Left lung (tissue), 4 donors: ENCODE measurements at regions not wholly inside any gene's neighbourhood (a gene's known extent, or its start where the extent isn't known, plus 50 kb on each side); places are given as distances from the start of the nearest gene placed in this dataset.

Experiments
- ATAC-seq: fragments of 200-7000 bp; cut with Tn5 transposase; one replicate; pipeline ENCODE4 v1.9.1; 2020; ENCODE audit warnings: moderate library complexity
- DNase-seq, 4 donors: peaks; one replicate each; pipeline ENCODE4 v3.0.0-alpha.2; 2013 to 2020
- H3K27ac ChIP-seq, 2 donors: fragments of 200-600 bp; sonication (generic) in 1 of 2; one replicate each; pipeline versions ENCODE4 v1.5.0 to v1.8.0; 2020 to 2021
- H3K27me3 ChIP-seq, 2 donors: fragments of 200-600 bp; sonication (generic) in 1 of 2; one replicate each; pipeline versions ENCODE4 v1.5.0 to v1.8.0; 2020 to 2021
- H3K36me3 ChIP-seq, 2 donors: fragments of 200-600 bp; sonication (generic) in 1 of 2; one replicate each; pipeline versions ENCODE4 v1.5.0 to v1.8.0; 2020 to 2021
- H3K4me1 ChIP-seq, 2 donors: fragments of 200-600 bp; one replicate each; pipeline ENCODE4 v1.8.0; 2021
- H3K4me3 ChIP-seq, 2 donors: fragments of 200-600 bp; sonication (generic) in 1 of 2; one replicate each; pipeline versions ENCODE4 v1.5.0 to v1.8.0; 2020 to 2021; ENCODE audit warnings: mild to moderate bottlenecking in 1 of 2
- H3K9me3 ChIP-seq, 2 donors: fragments of 200-600 bp; sonication (generic) in 1 of 2; one replicate each; pipeline versions ENCODE4 v1.5.0 to v1.8.0; 2020 to 2021
- CTCF ChIP-seq, 2 donors: fragments of 200-600 bp; sonication (generic) in 1 of 2; IDR thresholded peaks; one replicate each; pipeline versions ENCODE4 v1.5.0 to v1.8.0; 2021; ENCODE audit warnings: antibody characterized with exemption in 2 of 2
- intact Hi-C, 2 donors: fragments of 100-400 bp; cut with DNase I; formaldehyde crosslinking; loops; one replicate each; pipeline versions ENCODE4 v1.11.2 to v1.14.2; 2022
- donor health status: DM: no; HTN: yes; CAD: no.
- donor health status: DM: no; HTN: no; CAD: no.

- Histone ChIP-seq H3K27ac (no peak overlapping the region), H3K27me3 (no peaks in the 10 kb centered on the region), H3K4me1 (no peaks in the 10 kb centered on the region), H3K9me3 (no peaks in the 10 kb centered on the region), H3K4me3 (no peak overlapping the region), H3K36me3 (no peaks in the 10 kb centered on the region)
- no peak for ATAC-seq
- TF ChIP-seq CTCF (IDR thresholded peaks at IDR 0.05), result no peak
- DNase-seq, result no peak
- intact Hi-C loops, result no loop called here
These were observed 270.6 kb downstream of the DCAF12L2 start for GRCh38 chrX:125895518-125895917.

GRCh38 chrX:125926295-125926694, 239.8 kb downstream of the DCAF12L2 start:
- ATAC-seq (no peak), DNase-seq (no peak)
- no peak for TF ChIP-seq CTCF (IDR thresholded peaks at IDR 0.05)
- H3K4me3 ChIP-seq, result no peak overlapping the region
- intact Hi-C loops, result no loop called here
- H3K9me3 ChIP-seq, result no peaks in the 10 kb centered on the region
- no peaks in the 10 kb centered on the region for H3K36me3 ChIP-seq
- H3K27me3 ChIP-seq, result no peaks in the 10 kb centered on the region
- H3K4me1 ChIP-seq, result no peaks in the 10 kb centered on the region
- no peak overlapping the region for H3K27ac ChIP-seq

GRCh38 chrX:125940985-125941384, 225.1 kb downstream of the DCAF12L2 start:
- no peaks in the 10 kb centered on the region for H3K36me3 ChIP-seq
- TF ChIP-seq CTCF (IDR thresholded peaks at IDR 0.05), result no peak
- intact Hi-C loops, result no loop called here
- no peak overlapping the region for H3K27ac ChIP-seq
- no peak for ATAC-seq
- no peak for DNase-seq
- no peak overlapping the region for H3K4me3 ChIP-seq
- peaks cover 0 to 4% of the 10 kb centered on the region in 2 donors for H3K9me3 ChIP-seq
- H3K27me3 ChIP-seq, result no peaks in the 10 kb centered on the region
- no peaks in the 10 kb centered on the region for H3K4me1 ChIP-seq

- TF ChIP-seq CTCF (IDR thresholded peaks at IDR 0.05), result no peak
- DNase-seq (no peak), ATAC-seq (no peak)
- no peaks in the 10 kb centered on the region for H3K27me3 ChIP-seq
- no peak overlapping the region for H3K27ac ChIP-seq
- no peaks in the 10 kb centered on the region for H3K4me1 ChIP-seq
- no peak overlapping the region for H3K4me3 ChIP-seq
- intact Hi-C loops, result no loop called here
- H3K36me3 ChIP-seq, result no peaks in the 10 kb centered on the region
- H3K9me3 ChIP-seq, result no peaks in the 10 kb centered on the region
These were observed 218.6 kb downstream of the DCAF12L2 start for GRCh38 chrX:125947501-125947900.

- Histone ChIP-seq H3K4me1 (no peaks in the 10 kb centered on the region), H3K27me3 (no peaks in the 10 kb centered on the region), H3K36me3 (no peaks in the 10 kb centered on the region), H3K4me3 (no peak overlapping the region), H3K27ac (no peak overlapping the region), H3K9me3 (no peaks in the 10 kb centered on the region)
- ATAC-seq (no peak), DNase-seq (no peak)
- TF ChIP-seq CTCF (IDR thresholded peaks at IDR 0.05), result no peak
- intact Hi-C loops, result no loop called here
These were observed 213.1 kb downstream of the DCAF12L2 start for GRCh38 chrX:125952973-125953372.
